CD14-positive monocyte (primary cell): ENCODE measurements at regions not wholly inside any gene's neighbourhood (a gene's known extent, or its start where the extent isn't known, plus 50 kb on each side); places are given as distances from the start of the nearest gene placed in this dataset.

Experiments used
- DNase-seq, 3 donors: peaks; one replicate each; pipeline ENCODE4 v3.0.0-alpha.2; 2011 to 2022
- H2AFZ ChIP-seq: 2 replicates; pipeline ENCODE4 v1.6.0; 2012; ENCODE audit warnings: mild to moderate bottlenecking, low read depth, low read length, inconsistent platforms; ENCODE audit not compliant: insufficient read depth, poor library complexity, severe bottlenecking
- H3K27ac ChIP-seq, 2 donors: 1 replicate in 1 of 2; 2 replicates in 1 of 2; pipeline ENCODE4 v1.5.1; 2012 to 2013; ENCODE audit warnings: low read length in 2 of 2, control low read depth in 1 of 2, inconsistent platforms in 1 of 2, low read depth in 1 of 2, mild to moderate bottlenecking in 1 of 2
- H3K27me3 ChIP-seq, 2 donors: one replicate each; pipeline versions ENCODE4 v1.6.0 to v1.6.1; 2011 to 2013; ENCODE audit warnings: low read length in 2 of 2; ENCODE audit not compliant: control insufficient read depth in 2 of 2, insufficient read depth in 2 of 2
- H3K36me3 ChIP-seq, 2 donors: replicated peaks in 1 of 2; 1 replicate in 1 of 2; 2 replicates in 1 of 2; pipeline versions ENCODE4 v1.5.1 to v1.6.1; 2012 to 2013; ENCODE audit warnings: low read length in 2 of 2, control low read depth in 1 of 2, inconsistent platforms in 1 of 2, mild to moderate bottlenecking in 1 of 2; ENCODE audit not compliant: insufficient read depth in 2 of 2, control insufficient read depth in 1 of 2
- H3K4me1 ChIP-seq, 2 donors: 1 replicate in 1 of 2; 2 replicates in 1 of 2; pipeline versions ENCODE4 v1.5.1 to v1.6.1; 2012 to 2013; ENCODE audit warnings: low read length in 2 of 2, control low read depth in 1 of 2, inconsistent platforms in 1 of 2, mild to moderate bottlenecking in 1 of 2, moderate library complexity in 1 of 2; ENCODE audit not compliant: insufficient read depth in 2 of 2, control insufficient read depth in 1 of 2
- H3K4me2 ChIP-seq: replicated peaks from 2 replicates; pipeline ENCODE3; 2012; ENCODE audit warnings: low read length, moderate library complexity, mild to moderate bottlenecking; ENCODE audit not compliant: poor library complexity, severe bottlenecking; ENCODE audit errors: extremely low read depth
- H3K4me3 ChIP-seq, 3 experiments: fragments of 200-600 bp in 1 of 3; sonication (generic) in 1 of 3; replicated peaks in 1 of 3; 1 replicate in 2 of 3; 2 replicates in 1 of 3; pipeline ENCODE4 v1.5.1; 2011 to 2013; ENCODE audit warnings: low read length in 3 of 3, mild to moderate bottlenecking in 3 of 3, control low read depth in 2 of 3, low read depth in 2 of 3, inconsistent platforms in 1 of 3, moderate library complexity in 1 of 3
- H3K79me2 ChIP-seq: 2 replicates; pipeline ENCODE4 v1.6.0; 2012; ENCODE audit warnings: mild to moderate bottlenecking, control low read depth, inconsistent platforms, low read length, moderate library complexity; ENCODE audit not compliant: insufficient read depth
- H3K9ac ChIP-seq: 2 replicates; pipeline ENCODE4 v1.6.0; 2017; ENCODE audit warnings: low read length, mild to moderate bottlenecking; ENCODE audit not compliant: insufficient read depth, poor library complexity, severe bottlenecking
- H3K9me3 ChIP-seq, 2 donors: replicated peaks in 1 of 2; 1 replicate in 1 of 2; 2 replicates in 1 of 2; pipeline versions ENCODE4 v1.5.1 to v1.6.1; 2012 to 2013; ENCODE audit warnings: low read length in 2 of 2, control low read depth in 1 of 2; ENCODE audit not compliant: control insufficient read depth in 1 of 2, insufficient read depth in 1 of 2
- H4K20me1 ChIP-seq: 2 replicates; pipeline ENCODE4 v1.6.0; 2012; ENCODE audit warnings: mild to moderate bottlenecking, low read length, control low read depth, moderate library complexity; ENCODE audit not compliant: insufficient read depth
- H3K27ac Mint-ChIP-seq, 7 donors: one replicate each; pipeline ENCODE4 v1.8.0; 2020; ENCODE audit warnings: mild to moderate bottlenecking in 7 of 7, mixed read lengths in 7 of 7, moderate library complexity in 6 of 7, inconsistent platforms in 2 of 7
- H3K27me3 Mint-ChIP-seq, 3 donors: one replicate each; pipeline ENCODE4 v1.8.0; 2021 to 2022; ENCODE audit warnings: low read depth in 3 of 3, mild to moderate bottlenecking in 3 of 3, mixed read lengths in 3 of 3, moderate library complexity in 3 of 3, inconsistent platforms in 1 of 3
- H3K36me3 Mint-ChIP-seq, 2 donors: one replicate each; pipeline ENCODE4 v1.8.0; 2020; ENCODE audit warnings: mixed read lengths in 2 of 2, inconsistent platforms in 1 of 2, mild to moderate bottlenecking in 1 of 2
- H3K4me1 Mint-ChIP-seq: one replicate; pipeline ENCODE4 v1.8.0; 2020; ENCODE audit warnings: mild to moderate bottlenecking, mixed read lengths
- H3K4me3 Mint-ChIP-seq, 2 donors: one replicate each; pipeline ENCODE4 v1.8.0; 2020; ENCODE audit warnings: mild to moderate bottlenecking in 2 of 2, mixed read lengths in 2 of 2, moderate library complexity in 1 of 2
- H3K9me3 Mint-ChIP-seq, 7 donors: one replicate each; pipeline ENCODE4 v1.8.0; 2020 to 2022; ENCODE audit warnings: mixed read lengths in 7 of 7, mild to moderate bottlenecking in 6 of 7, moderate library complexity in 6 of 7, inconsistent platforms in 2 of 7
- WGBS: methylation state at CpG from one replicate; pipeline ENCODE4 v1.1.5; 2013; ENCODE audit warnings: missing lambda C conversion rate; ENCODE audit not compliant: insufficient coverage; 5-methylcytosine and 5-hydroxymethylcytosine counted together
- intact Hi-C, 2 donors: fragments of 100-400 bp; cut with micrococcal nuclease; formaldehyde crosslinking; loops; one replicate each; pipeline versions ENCODE4 v1.15.0 to v1.15.1; 2023
- TF ChIP-seq, protein P1 (sequence below): fragments of 200-600 bp; IDR thresholded peaks from one replicate; pipeline ENCODE4 v1.8.0; 2022; ENCODE audit warnings: antibody characterized with exemption, mild to moderate bottlenecking

GRCh38 chr6:87824958-87825491 is 123.0 kb upstream of the AKIRIN2 start:
- Histone ChIP-seq H3K9me3 (no peaks in the 10 kb centered on the region), H3K4me1 (peaks cover 28 to 36% of the 10 kb centered on the region in 2 donors), H3K4me2 (peak overlapping the region; percentile 23), H2AFZ (peak overlapping the region; percentile 15), H3K79me2 (no peaks in the 10 kb centered on the region), H3K27me3 (no peaks in the 10 kb centered on the region), H3K9ac (no peak overlapping the region), H4K20me1 (no peaks in the 10 kb centered on the region), H3K36me3 (no peaks in the 10 kb centered on the region), H3K27ac (peak overlapping the region; percentile 48 to 81), H3K4me3 (peak overlapping the region in 1 of 3 experiments; percentile 1)
- WGBS, result no CpG with 5 or more reads among the region's 2 CpGs
- Mint-ChIP-seq H3K4me1 (peaks cover 33% of the 10 kb centered on the region), H3K27me3 (no peaks in the 10 kb centered on the region), H3K9me3 (peaks cover 0 to 6% (median 2%) of the 10 kb centered on the region in 7 donors), H3K36me3 (peaks cover 0 to 3% of the 10 kb centered on the region in 2 donors), H3K4me3 (peak overlapping the region in 1 of 2 donors; percentile 58), H3K27ac (peak overlapping the region; percentile 87 to 94 (median 90))
- TF ChIP-seq, protein P1, sequence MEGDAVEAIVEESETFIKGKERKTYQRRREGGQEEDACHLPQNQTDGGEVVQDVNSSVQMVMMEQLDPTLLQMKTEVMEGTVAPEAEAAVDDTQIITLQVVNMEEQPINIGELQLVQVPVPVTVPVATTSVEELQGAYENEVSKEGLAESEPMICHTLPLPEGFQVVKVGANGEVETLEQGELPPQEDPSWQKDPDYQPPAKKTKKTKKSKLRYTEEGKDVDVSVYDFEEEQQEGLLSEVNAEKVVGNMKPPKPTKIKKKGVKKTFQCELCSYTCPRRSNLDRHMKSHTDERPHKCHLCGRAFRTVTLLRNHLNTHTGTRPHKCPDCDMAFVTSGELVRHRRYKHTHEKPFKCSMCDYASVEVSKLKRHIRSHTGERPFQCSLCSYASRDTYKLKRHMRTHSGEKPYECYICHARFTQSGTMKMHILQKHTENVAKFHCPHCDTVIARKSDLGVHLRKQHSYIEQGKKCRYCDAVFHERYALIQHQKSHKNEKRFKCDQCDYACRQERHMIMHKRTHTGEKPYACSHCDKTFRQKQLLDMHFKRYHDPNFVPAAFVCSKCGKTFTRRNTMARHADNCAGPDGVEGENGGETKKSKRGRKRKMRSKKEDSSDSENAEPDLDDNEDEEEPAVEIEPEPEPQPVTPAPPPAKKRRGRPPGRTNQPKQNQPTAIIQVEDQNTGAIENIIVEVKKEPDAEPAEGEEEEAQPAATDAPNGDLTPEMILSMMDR, result no peak
- DNase-seq, result peak; percentile 27 to 56 (median 49)
- intact Hi-C loops, result loop anchor here in 1 of 2 donors (5.0 to 10.0 kb wide), 2 partner anchors 100 to 128 kb away; no protein-coding TSS in a partner anchor

DNA sequence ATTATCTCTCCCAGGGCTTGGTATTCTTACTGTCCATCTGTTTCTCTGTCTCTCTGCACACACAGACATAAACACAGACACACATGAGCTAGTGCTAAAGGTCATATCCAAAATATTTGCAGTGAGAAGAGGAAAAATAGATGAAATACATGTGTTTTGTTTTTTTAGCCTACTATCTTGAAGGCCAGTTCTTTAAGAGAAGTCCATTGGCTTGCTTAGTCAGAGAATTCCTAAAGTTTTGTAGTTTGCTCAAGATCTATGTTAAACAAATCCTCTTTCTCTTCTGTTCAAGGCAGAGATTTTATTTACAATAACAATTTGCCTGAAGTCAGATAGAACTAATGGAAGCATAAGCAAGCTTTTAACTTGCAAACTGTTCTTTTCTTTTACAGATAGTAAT is 120.0 kb upstream of the AKIRIN2 start:
- H3K9me3 ChIP-seq, result no peaks in the 10 kb centered on the region
- no peaks in the 10 kb centered on the region for H4K20me1 ChIP-seq
- TF ChIP-seq, protein P1, result no peak
- H3K27ac ChIP-seq, result no peak overlapping the region
- H3K4me3 Mint-ChIP-seq, result no peak overlapping the region
- H3K4me3 ChIP-seq, result no peak overlapping the region
- no peaks in the 10 kb centered on the region for H3K79me2 ChIP-seq
- no peak overlapping the region for H3K27ac Mint-ChIP-seq
- H3K9ac ChIP-seq, result no peak overlapping the region
- intact Hi-C loops, result loop anchor here in 1 of 2 donors (10.0 kb wide), 1 partner anchor 97 kb away; no protein-coding TSS in a partner anchor
- peaks cover 0 to 2% (median 0%) of the 10 kb centered on the region in 3 donors for H3K27me3 Mint-ChIP-seq
- H3K36me3 Mint-ChIP-seq, result no peaks in the 10 kb centered on the region
- H3K4me1 ChIP-seq, result peaks cover 19 to 22% of the 10 kb centered on the region in 2 donors
- H3K27me3 ChIP-seq, result no peaks in the 10 kb centered on the region
- DNase-seq, result no peak
- peaks cover 0 to 2% (median 0%) of the 10 kb centered on the region in 7 donors for H3K9me3 Mint-ChIP-seq
- H3K4me1 Mint-ChIP-seq, result peaks cover 24% of the 10 kb centered on the region
- no peaks in the 10 kb centered on the region for H3K36me3 ChIP-seq
- H3K4me2 ChIP-seq, result no peak overlapping the region
- H2AFZ ChIP-seq, result no peak overlapping the region
